ENCODE measurements at regions not wholly inside any gene's neighbourhood (a gene's known extent, or its start where the extent isn't known, plus 50 kb on each side); places are given as distances from the start of the nearest gene placed in this dataset.
"Not testable (repeated sequence)": the region's sequence is repeated elsewhere in the genome, so short reads cannot be mapped to it uniquely, and the experiment has no call there.

GRCh38 chr2:160762493-160763128, 269.0 kb upstream of the RBMS1 start:
- TF ChIP-seq CTCF (conservative IDR thresholded peaks at IDR 0.05; ENCODE audit: low read length); EZH2phosphoT487 (IDR thresholded peaks at IDR 0.05; ENCODE audit: borderline replicate concordance): not testable (repeated sequence)

Data from Loucy (cell line).